NCI-H1417 (cell line): ENCODE measurements at regions not wholly inside any gene's neighbourhood (a gene's known extent, or its start where the extent isn't known, plus 50 kb on each side); places are given as distances from the start of the nearest gene placed in this dataset.
"Not testable (repeated sequence)": the region's sequence is repeated elsewhere in the genome, so short reads cannot be mapped to it uniquely, and the experiment has no call there.

Experiments used
- DNase-seq, 3 experiments: peaks; one replicate each; lab custom pipeline; 2025; lab: John Stamatoyannopoulos, UW

DNA sequence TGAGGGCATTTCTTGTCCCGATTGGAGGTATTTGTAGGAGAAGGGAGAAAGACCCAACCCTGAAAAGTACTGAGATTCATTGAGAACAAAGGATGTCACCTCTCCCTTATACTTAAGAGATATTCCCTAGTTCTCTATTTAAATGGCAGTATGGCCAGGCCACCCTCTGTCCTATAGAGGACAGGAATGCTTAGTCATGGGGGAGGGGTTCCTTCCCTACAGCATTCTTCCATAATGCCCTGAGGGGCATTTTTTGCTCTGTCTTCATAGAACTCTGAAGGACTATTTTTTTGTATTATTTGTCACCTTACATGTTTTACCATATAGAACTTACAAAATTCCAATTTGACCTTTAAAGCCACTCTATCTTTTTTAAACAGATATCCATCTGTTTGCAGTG lies 176.3 kb downstream of the TMEM161B start:
- DNase-seq = no peak

DNA sequence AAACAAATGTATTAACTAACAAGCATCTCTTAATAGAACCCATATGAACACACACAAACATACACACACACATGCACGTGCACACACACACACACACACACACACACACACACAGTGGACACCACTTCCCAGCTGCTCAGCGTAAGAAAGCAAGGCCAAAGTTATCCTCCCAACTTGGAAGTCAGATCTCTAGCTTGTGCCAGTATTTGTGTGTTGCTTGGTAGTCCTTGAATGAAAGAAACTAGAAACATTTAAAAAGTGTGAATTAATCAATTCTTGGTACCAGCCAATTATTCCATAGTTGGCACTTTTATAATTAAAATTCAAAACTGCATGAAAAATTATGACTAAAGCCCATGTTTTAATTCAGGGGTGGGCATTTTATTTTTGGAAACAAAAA lies 178.1 kb downstream of the TMEM161B start:
- DNase-seq = no peak

DNA sequence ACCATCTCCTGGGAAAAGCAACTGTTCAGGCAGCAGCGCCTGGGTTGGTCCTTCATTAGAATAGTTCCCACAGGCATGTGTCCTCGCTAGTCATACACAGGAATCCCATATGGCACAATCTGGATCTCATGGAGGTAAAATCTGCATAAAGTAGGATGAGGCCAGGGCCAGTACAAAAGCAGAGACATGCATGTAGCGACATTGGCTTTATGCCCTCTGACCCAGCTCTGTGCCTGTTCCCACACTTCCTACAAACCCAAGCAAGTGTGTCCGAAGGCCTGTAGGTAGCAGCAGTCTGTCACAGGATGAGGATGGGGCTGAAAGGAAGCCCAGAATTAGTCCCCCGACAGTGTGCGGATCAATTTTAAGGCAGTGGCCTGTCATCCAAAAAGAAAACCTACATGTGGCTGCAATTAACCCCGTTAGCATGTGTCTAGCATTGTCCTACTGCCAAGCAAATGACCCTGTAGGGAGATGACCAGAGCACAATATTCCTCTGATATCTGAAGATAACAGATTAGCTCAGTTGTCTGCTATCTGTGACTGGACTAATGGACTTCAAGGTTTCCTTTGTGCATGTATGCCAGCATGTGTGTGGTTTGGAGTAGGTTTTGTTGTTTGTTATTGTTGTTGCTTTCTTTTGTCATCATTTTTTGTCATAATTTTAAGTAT lies 178.8 kb downstream of the TMEM161B start:
- DNase-seq = no peak

DNA sequence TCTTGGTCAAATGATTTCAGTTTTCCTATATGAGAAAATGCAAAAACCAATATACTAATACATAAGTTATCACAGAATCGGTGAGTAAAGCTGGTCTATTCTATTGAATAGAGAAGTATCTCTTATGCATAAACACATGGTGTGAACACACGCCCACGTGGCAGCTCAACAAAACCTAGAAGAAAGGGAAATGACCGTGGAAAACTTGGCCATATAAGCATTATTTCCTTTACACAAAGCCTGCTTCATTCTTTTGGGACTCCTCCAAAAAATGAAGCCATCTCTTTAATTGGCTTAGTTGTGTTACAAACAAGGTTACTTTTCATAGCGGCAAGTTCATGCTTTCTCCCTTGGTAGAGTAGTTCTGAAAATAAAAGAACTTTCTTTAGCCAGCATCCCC lies 183.2 kb downstream of the TMEM161B start:
- DNase-seq = no peak

DNA sequence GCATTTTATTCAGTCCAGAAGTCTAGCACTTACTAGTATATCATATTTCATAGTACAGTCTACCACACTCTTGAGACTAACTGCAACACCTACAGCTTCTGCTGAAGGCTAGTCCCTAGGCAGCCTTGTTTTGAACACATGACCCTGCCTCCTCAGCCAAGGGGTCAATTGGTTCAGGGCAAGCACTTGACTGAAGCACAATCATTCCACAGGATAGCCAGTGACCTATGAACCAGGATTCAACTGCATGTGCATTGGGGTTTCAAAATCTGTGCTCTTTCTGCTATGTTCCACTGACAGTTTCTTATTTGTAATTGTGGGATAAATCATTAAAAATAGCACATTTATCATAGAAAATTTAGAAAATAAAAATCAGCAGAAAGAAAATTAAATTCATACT lies 186.8 kb downstream of the TMEM161B start:
- DNase-seq = peak in 1 of 3 experiments; percentile 12

DNA sequence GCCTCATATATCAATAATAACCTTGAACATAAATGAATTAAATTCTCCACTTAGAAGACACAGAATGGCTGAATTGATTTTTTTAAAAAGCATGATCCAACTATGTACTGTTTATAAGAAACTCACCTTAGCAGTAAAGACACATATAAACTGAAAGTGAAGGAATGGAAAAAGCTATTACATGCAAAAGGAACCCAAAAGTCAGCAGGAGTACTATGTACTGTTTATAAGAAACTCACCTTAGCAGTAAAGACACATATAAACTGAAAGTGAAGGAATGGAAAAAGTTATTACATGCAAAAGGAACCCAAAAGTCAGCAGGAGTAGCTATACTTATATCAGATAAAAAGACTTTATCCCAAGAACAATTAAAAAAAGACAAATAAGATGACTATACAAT lies 204.8 kb downstream of the TMEM161B start:
- DNase-seq = no peak

DNA sequence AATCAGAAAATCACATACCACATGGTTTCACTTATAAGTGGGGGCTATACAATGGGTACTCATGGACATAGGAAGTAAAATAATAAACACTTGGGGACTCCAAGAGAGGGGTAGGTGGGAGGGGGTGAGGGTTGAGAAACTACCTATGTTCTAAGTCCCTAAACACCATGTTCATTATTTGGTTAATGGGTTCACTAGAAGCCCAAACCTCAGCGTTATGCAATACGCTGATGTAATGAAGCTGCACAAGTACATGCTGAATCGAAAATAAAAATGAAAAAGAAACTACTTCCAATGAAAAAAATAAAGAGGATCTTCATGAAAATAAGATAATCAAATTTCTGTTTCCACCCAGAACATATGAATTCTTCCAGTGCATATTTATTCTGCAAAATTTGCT lies 208.5 kb downstream of the TMEM161B start:
- no peak for DNase-seq

DNA sequence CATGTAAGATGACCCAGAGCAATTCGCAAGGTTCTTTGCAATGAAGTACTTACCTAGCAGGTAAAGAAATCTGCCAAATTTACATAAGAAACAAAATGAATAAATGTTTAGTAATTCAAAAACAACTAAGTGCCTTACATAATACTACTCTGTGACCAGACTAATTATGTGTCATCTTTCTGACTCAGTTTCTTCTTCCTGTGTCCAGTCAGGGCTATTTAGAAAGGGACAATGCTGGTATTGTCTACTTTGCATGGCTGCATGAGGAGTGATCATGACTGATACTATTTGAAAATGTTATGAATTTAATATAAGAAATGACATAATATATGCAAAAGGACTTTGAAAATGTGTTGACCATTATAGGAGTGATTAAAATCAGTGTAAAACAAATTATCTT lies 210.0 kb downstream of the TMEM161B start:
- DNase-seq = no peak

DNA sequence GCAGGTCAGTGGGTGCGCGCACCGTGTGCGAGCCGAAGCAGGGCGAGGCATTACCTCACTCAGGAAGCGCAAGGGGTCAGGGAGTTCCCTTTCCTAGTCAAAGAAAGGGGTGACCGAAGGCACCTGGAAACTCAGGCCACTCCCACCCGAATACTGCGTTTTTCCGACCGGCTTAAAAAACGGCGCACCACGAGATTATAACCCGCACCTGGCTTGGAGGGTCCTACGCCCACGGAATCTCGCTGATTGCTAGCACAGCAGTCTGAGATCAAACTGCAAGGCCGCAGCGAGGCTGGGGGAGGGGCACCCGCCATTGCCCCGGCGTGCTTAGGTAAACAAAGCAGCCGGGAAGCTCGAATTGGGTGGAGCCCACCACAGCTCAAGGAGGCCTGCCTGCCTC lies 216.2 kb downstream of the TMEM161B start:
- not testable (repeated sequence) for DNase-seq

DNA sequence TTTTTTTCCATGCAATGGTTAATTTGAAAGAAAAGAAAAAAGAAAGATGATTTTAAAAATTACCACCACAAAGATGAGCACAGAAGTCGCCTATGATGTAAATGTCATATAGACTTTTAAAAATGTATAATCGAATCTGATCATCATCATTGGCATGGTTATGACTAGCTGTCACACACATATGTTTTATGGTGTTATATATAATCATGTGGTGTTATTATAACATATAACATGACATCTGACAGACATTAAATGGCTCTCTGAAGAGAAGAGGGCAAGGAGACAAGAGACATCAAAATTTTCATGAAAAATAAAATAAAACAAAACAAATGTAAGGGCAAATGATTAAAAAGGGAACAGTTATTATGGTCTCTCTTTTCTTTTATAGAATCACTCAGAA lies 217.5 kb downstream of the TMEM161B start:
- DNase-seq = no peak

DNA sequence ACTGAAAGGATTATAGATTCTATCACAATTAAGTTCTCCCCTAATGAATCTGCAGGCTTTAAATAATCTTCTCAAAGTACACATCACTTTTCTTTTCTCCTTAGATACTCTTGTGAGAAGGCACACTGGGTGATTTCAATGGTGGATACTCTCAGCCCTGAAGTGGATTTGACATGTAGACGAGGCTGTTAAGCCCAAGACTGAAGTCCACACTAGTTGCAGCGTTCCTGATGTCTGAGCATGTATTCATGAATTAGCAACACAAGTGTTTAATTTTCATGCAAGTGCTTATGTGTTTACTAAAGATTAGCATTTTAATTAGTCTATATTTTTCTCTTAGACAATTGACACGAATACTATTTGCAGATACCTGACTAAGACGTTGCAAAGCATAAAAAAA lies 218.9 kb downstream of the TMEM161B start:
- no peak for DNase-seq

DNA sequence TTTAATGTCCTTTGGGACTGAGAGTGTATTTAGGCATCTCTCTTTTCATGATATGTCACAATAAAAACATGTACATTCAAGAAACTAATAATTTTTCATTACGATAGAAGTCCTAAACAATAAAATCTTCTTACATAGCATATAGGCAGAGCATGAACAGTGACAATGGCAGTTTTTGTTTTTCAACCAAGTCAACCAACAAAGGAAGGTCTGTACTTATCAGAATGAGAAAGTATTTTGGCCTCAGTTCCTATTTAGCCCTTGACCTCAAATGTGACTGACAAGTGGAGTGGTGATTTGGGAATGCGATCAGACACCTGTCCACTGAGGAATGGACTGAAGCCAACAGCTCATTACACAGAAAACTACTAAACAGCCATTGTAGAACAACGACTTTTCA lies 219.5 kb downstream of the TMEM161B start:
- DNase-seq = no peak

DNA sequence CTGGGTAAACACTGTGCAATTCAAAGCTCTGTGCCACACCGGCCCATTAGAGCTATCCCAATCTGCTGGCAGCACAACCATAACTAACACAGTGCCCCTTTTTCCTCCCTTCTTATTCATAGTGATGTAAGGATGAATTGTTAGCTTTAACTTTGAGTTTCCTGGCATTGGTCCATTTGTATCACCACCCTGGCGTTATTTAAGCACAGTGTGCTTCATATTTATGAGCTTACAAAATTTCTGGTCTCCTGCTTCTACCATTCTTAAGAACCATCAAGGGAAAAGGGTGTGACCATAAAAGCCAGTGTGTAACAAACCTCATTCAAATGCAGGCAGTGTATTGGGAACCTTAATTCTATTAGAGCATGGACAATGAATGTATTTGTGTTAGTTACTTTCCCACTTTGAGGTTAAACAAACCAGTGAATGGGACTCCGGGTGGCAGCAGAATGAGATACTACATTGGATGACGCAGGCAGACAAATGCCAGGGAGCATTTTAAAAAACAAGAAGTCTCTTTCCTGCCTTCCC lies 222.6 kb downstream of the TMEM161B start:
- DNase-seq = no peak

DNA sequence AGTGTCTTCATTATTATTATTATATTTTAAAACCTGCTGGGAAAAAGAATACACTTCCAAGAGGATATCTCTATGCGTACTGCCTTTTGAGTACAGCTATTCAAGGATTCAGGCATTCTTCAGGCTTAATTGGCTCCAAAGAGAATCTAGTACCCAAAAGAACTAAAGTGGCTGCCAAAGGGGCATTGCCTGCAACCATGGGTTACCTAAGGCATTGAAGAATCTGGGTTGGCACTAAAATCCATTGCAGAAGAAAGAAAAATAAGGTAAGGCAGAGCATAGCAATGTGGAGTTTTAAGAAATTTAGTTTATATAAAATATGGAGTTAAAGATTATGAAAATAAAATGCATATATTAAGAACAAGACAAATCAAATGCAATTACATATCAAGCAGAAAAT lies 223.5 kb downstream of the TMEM161B start:
- no peak for DNase-seq

DNA sequence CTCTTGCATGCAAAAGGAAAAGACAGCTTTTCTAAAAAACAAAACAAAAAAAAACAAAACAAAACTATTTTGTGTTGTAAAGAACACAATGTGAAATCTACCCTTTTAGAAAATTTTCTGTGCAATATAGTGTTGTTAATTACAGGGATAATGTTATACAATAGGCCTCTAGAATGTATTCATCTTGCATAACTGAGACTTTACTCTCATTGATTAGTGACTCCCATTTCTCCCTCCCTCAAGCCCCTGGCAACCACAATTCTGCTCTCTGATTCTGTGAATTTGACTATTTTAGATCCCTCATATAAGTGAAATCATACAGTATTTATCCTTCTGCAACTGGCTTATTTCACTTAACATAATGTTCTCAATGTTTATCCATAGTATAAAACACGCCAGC lies 234.1 kb downstream of the TMEM161B start:
- no peak for DNase-seq

DNA sequence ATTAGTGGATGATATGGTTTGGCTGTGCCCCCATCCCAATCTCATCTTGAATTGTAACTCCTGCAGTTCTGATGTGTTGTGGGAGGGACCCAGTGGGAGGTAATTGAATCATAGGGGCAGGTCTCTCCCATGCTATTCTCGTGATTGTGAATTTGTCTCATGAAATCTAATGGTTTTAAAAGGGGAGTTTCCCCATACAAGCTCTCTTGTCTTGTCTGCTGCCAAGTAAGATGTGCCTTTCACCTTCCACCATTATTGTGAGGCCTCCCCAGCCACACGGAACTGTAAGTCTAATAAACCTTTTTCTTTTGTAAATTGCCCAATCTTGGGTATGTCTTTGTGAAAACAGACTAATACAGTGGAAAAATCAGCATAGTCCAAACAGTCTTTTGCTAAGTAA lies 235.5 kb downstream of the TMEM161B start:
- DNase-seq = no peak

DNA sequence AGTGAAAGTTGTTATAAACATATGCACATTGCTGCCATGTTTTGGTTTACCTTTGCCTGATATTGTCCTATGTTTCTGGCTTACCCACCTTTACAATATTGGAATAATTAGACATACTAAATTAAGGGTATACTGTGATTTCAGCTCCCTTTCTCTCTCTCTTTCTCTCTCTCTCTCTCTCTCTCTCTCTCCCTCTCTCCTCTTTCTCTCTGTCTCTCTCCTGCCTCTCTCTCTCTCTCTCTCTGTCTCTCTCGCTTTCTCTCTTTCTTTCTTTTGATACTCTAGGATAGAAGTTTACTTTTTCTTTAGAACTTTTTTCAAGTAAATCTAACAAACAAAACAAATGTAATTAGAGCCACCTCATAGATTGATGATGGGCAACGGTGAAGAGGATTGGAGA lies 239.6 kb downstream of the TMEM161B start:
- no peak for DNase-seq

DNA sequence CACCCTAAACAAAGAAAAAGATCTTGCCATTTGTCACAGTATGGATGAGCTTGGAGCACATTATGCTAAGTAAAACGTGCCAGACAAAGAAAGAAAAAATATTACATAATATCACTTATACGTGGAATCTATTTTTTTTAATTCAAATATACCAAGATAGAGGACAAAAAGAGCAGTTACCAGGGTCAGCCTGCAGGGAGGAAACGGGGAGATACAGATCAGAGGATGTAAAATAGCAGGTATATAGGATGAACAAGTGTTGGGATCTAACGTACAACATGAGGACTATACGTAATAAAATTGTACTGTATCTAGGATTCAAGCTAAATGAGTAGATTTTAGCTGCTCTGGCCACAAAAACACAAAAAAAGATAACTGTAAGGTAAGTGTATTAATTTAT lies 247.5 kb downstream of the TMEM161B start:
- no peak for DNase-seq

DNA sequence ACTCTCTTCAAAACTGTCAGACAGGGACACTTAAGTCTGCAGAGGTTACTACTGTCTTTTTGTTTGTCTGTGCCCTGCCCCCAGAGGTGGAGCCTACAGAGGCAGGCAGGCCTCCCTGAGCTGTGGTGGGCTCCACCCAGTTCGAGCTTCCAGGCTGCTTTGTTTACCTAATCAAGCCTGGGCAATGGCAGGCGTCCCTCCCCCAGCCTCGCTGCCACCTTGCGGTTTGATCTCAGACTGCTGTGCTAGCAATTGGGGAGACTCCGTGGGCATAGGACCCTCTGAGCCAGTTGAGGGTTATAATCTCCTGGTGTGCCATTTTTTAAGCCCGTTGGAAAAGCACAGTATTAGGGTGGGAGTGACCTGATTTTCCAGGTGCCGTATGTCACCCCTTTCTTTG lies 253.7 kb downstream of the TMEM161B start:
- not testable (repeated sequence) for DNase-seq

DNA sequence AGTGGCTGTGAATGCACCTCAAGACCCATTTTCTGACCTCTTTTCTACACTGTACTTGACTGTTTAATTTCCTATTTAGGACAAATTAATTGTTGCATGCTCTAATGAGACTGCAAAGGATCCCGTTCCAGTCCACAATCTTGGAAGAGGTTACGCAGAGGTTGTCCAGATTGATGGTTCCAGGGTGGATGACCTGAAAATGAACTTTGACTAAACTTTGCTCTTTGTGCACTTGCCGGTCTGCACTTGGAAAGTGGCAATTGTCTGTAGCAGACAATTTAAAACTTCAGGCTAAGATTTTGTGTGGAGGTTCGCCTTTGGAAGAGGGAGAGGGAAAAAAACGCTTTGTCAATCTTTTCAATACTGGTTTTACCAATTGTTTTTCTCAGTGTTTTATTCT lies 267.8 kb downstream of the TMEM161B start:
- no peak for DNase-seq

DNA sequence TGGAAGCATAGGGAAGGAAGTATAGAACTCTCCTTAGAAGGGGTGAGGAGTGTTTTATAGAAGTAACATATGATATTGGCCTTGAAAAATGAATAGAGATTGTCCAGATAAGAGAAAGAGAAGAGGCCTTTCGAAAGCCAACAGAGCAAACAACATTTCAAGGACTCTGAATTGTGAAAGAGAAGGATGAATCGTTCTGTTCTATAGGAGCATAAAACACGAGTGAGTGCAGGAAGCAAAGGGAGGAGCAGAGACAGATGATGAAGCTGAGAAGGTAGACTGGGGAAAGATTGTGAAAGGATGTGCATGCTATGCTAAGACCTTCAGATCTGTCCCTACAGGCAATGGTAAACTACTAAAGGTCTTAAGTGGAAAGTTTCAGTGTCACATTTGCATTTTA lies 271.0 kb downstream of the TMEM161B start:
- DNase-seq = no peak

DNA sequence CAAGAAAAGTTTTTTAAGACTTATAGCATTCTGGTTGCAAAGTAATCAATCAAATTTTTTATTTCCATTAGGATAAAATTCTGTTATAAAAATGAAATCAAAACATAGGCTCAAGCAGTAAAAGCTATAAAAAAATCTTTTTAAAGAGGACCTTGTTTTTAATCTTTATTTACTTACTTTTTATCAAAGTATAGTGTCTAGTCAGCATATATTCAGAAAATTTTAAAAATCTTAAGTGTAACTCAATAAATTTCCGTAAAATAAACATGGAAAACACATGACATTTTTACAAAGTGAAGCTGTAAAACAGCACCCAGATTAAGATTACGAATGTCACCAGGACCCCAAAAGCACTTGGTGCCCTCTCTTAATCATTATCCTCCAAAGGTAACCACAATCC lies 302.4 kb downstream of the TMEM161B start:
- no peak for DNase-seq

DNA sequence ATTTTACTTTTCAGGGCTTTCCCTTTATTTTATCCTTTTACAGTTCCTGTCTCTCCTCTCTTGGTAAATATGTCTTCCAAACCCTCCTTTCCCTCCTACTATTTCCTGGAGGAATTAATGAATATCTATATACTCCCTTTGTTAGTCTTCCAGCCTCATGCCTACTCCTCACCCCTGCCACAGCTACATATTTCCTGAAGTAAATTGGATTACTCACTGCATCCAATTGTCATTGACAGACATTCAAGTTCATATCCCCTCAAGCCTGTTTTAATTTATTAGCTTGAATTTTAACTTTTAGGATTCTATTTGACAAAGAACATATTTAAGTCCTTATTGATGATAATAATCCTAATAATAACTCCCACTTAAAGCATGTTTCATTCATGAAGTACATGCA lies 314.5 kb downstream of the TMEM161B start:
- no peak for DNase-seq

DNA sequence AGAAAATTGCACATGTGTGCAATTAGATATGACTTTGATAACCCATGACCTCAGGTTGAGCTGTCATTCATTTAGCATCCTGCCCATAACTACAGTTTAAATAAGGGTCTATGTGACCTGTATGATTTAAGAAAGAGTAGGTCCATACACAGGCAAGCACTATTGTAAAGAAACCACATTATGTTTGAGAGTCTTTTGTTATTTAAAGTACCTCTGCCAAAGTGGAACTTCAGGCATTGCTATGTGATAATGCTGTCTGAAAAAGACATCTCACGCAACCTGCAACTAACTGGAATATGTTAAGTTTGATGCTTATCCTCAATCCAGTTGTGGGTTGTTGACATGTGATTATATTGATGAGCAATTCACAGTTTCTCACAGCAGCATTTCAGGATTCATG lies 317.0 kb downstream of the TMEM161B start:
- no peak for DNase-seq
